GM19463 (cell line): ENCODE measurements at regions not wholly inside any gene's neighbourhood (a gene's known extent, or its start where the extent isn't known, plus 50 kb on each side); places are given as distances from the start of the nearest gene placed in this dataset.
A peak's percentile ranks its signal among the peaks of the same experiment; 100 is the strongest.

ENCODE experiments used
- ATAC-seq: cut with Tn5 transposase; IDR thresholded peaks from one replicate; pipeline ENCODE4 v1.9.1; 2021; ENCODE audit warnings: mild to moderate bottlenecking, moderate library complexity; ENCODE audit not compliant: unreplicated experiment

DNA sequence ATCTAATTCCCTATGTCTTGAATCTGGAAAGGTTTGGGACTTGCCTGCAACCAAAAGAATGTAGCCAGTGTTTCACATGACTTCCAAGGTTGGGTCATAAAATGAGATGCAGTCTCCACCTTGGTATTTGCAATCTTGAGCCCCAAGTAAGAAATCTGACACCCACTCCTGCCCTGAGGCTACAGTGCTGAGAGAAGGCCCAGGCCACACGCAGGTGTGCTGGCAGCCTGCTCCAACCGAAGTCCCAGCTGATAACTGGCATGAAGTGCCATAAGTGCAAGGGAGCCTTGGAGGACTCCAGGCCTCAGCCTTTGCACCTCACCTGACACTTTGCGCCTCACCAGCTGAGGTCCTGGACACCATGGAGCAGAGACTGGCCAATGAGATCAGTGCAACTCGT is 182.7 kb downstream of the ANAPC1 start:
- ATAC-seq = no peak

- no peak for ATAC-seq
Observed at GRCh38 chr2:111701798-111702118, 182.2 kb downstream of the ANAPC1 start.

- no peak for ATAC-seq
Observed at GRCh38 chr2:111702119-111702803, 181.7 kb downstream of the ANAPC1 start.

- no peak for ATAC-seq
Observed at GRCh38 chr2:111702804-111703196, 181.2 kb downstream of the ANAPC1 start.

- no peak for ATAC-seq
Observed at GRCh38 chr2:111703759-111704158, 180.2 kb downstream of the ANAPC1 start.

- ATAC-seq = no peak
Observed at GRCh38 chr2:111704246-111704645, 179.7 kb downstream of the ANAPC1 start.

GRCh38 chr2:111705239-111705638 is 178.8 kb downstream of the ANAPC1 start:
- peak; percentile 16 for ATAC-seq

DNA sequence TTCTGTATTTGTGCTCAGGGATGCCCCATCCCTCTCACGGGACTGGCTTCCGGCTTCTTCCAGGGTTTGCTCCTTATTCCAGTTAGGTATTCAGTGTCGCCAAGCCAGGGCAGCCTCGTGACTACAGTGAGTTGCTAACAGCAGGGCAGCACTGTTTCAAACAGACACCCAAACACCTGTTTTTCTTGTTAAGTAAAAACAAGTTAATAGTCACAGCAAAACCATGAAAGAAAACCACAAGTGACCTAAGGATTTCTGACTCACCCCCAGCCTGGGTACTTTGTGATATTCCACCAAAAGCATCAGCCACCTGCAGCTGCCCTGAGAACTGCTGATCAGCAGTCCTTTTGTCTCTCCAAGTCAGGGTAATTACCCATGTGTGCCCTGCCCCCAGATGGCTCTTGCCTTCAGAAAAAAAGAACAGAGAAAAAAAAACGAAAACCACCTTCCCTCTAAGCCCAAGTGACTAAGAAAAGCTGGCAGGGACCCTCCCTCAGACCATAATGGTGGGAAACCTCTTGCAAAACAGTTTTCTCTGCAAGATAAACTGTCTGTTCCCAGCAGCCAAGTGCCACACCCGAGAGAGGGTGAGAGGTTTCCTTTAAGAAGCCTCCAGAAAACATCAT is 178.2 kb downstream of the ANAPC1 start:
- ATAC-seq = peak; percentile 92

DNA sequence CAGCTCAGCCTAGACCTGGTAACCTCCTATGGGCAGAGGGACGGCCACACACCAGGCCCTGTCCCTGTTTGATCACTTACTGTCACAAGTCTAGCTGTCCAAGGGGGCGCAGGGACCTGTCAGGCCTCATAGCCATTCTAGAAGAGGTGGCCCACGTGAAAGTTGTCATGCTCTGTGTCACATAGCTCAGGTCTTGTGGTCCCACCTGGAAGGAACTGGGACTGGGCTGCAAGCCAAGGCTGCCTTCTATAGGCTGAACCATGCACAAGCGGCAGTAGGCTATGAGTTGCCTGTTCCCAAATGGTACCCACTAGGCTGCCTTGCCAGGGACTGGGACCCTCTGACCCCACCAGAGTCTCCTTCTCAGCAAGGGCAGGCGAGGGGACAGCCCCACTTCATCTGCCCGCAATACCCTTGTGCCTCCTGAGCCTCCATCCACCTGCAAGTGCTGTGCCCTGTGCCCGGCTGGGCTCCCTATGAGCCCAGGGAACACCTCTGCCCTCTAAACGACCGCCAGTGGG is 177.5 kb downstream of the ANAPC1 start:
- ATAC-seq = no peak

DNA sequence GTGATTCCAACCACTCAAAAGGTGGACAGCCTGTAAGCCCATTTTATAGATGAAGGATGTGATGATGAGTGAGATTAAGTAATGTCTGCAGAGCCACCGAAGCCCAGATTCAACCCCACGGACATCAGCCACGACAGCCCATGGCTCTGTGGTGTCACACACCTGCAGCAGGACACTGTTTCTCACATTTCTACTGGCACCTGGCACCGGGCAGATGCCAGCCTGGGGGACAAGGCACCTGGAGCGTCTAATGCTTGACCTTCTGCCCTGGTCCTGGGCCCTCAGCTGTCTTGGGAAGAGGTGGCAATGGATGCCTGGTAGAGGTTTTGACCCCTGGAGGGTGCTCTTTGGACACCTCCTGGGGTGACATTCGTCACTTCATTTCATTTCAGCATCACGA is 176.3 kb downstream of the ANAPC1 start:
- no peak for ATAC-seq

- ATAC-seq = no peak
Observed at GRCh38 chr2:111708476-111709180, 175.4 kb downstream of the ANAPC1 start.

GRCh38 chr2:111709321-111709720 is 174.7 kb downstream of the ANAPC1 start:
- ATAC-seq = no peak

DNA sequence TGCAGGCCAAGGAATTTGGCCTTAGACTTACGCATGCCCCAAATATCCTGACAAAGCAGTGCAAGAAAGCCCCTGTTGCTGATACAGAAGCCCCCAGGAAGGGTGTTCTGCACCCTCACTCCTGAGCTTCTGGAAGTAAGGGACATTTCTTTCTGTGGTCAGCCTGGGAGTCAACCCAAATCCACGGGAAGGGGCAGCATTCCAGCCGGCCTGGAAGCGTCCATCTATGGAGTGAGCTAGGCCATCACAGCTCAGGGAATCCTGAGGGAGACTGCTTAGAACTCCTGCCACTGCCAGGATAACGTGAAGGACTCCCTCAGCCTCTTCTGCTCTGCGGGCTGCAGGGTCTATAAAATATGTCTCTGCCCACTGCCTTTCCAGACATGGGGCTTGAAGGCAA is 173.9 kb downstream of the ANAPC1 start:
- ATAC-seq = no peak

DNA sequence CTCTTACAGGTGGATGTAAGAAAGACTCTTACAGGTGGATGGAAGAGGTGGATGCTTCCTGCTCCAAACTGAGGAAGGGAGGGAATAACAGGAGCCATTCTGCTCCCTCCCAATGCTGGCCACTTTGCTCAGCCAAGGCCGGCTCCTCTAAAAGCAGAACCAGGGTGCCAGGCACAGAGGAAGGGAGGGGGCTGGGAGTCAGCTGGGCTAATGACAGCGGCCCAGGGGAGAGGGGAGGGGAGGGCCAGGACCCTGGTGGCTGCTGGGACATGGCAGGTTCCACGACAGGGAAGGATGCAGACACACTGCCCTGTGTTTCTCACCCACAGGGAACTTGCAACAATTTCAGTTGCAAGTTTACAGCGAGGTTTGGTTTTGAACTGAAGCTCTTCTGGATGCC is 173.4 kb downstream of the ANAPC1 start:
- no peak for ATAC-seq

DNA sequence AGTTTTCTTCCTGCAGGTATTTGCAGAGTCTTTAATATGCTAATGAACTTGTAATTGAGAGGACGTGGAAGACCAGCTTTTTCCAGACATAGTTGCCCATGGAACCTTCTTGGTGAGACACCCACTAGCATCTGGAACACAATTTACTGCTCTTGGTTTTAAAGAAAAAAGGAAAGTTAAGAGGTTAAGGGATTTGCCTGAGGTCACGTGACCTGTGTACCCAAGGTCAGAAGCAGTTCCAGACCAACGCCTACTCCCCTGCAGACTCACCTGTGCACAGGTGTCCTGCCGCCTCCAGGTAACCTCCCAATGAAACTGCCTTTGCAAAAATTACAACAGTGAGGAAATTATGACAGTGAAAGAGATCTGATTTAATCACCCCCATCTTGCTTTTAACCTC is 172.7 kb downstream of the ANAPC1 start:
- ATAC-seq = no peak

GRCh38 chr2:111712361-111712760 is 171.6 kb downstream of the ANAPC1 start:
- ATAC-seq = no peak

DNA sequence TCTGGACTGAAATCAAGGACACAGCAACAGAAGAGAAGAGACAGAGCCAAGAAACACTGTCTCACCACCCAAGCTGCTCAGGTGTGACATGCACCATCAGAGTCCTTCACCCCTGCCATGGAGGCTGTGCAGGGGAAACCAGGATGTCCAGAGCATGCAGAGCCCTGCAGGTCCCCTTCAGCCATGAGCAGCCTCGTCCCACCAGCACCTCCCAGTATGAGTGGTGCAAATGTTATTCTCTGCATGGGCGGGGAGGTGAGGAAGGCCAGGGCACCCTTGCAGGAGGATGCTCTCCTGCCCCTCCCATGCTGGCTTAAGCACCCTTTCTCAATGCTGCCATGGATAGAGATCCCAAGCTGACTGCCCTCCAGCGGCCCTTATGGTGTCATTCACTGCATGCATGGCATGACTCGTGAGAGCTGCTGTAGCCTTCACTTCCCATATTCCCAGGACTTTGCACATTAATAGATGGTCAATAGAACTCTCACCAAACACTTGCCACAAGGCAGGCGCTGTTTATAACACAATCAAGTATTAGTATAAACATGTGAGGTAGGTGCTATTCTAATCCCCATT is 171.0 kb downstream of the ANAPC1 start:
- no peak for ATAC-seq

DNA sequence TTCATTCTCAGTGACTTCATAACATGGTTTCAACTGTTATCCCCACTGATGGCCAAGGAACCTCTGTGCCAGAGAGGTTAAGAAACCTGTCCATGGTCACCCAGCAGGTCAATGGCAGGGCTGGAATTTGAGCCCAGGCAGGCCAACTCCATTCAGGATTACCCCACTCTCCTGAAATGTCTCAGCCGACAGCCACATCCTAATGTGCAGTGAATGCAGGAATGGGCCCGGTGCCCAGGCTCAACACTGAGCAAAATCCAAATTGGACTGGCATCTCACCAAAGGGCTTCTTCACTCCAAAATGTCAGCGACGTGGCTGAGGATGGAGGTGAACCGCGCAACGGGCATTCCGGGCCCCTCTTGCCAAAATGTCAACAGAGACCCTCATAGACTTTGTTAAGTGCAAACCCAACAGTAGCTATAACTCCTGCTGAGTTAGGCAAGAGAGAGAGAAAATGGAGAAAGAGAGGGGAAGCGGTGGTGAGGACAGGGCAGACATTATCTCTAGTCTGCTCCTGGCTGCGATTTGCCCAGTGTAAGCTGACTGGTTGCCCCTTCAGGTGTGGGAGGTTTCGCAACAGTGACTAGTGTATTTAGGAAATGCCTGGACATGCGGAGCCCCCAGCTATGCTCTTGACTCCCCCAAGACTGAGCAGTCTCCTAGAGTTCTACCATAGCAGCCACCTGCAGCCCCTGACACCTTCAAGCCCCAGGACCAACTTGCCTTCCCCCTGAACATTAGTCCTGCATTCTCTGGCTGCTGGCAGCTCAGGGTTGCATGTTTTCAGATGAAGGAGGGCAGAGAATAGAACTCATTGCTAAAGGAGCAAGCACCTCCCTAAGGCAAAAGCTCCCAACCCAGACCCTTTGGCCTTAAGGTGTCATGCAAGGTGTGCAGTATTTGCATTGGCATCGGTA is 167.7 kb downstream of the ANAPC1 start:
- ATAC-seq = no peak

- no peak for ATAC-seq
Observed at GRCh38 chr2:111716905-111717775, 166.9 kb downstream of the ANAPC1 start.
